ENCODE measurements at regions not wholly inside any gene's neighbourhood (a gene's known extent, or its start where the extent isn't known, plus 50 kb on each side); places are given as distances from the start of the nearest gene placed in this dataset.

GRCh38 chr4:81963763-81964020, 410.1 kb downstream of the HNRNPD start:
- peaks cover 0 to 3% (median 0%) of the 10 kb centered on the region in 4 experiments; a peak in 1 of 7 replicates for H3K4me1 ChIP-seq (replicated peaks in 1 of 4; ENCODE audit: control insufficient read depth in 3 of 4, insufficient read depth in 4 of 4, low read length in 3 of 4)
- no peaks in the 10 kb centered on the region for H3K79me1 ChIP-seq (ENCODE audit: low read depth, low read length)
- H3K36me3 ChIP-seq (ENCODE audit: control insufficient read depth in 2 of 4, insufficient read depth in 4 of 4, low read length in 3 of 4) = no peaks in the 10 kb centered on the region
- no peak overlapping the region for H2BK120ac ChIP-seq (replicated peaks; ENCODE audit: low read depth, low read length)
- H4K20me1 ChIP-seq (replicated peaks in 1 of 2; ENCODE audit: control insufficient read depth in 1 of 2, insufficient read depth in 2 of 2, low read length in 2 of 2) = no peaks in the 10 kb centered on the region
- CTCF ChIA-PET (ENCODE audit: partially characterized antibody) = interaction anchor here (1.0 to 1.6 kb wide), 5 partner anchors 14 to 305 kb away, joined by 3 read pairs; no protein-coding TSS in a partner anchor
- H3K23ac ChIP-seq (ENCODE audit: insufficient read length) = no peak overlapping the region
- H3K9ac ChIP-seq (replicated peaks in 1 of 4; ENCODE audit: extremely low read depth in 1 of 4, low read depth in 3 of 4, low read length in 3 of 4) = no peak overlapping the region
- no peak overlapping the region for H3K4me3 ChIP-seq (ENCODE audit: extremely low read depth in 1 of 4, insufficient read depth in 2 of 4, low read depth in 3 of 4, low read length in 4 of 4)
- H2BK12ac ChIP-seq (ENCODE audit: low read depth, low read length) = no peak overlapping the region
- no peaks in the 10 kb centered on the region for H3K79me2 ChIP-seq (ENCODE audit: control insufficient read depth in 1 of 2, insufficient read depth in 2 of 2, low read length in 2 of 2)
- H4K5ac ChIP-seq (ENCODE audit: insufficient read length, low read depth, low read length) = no peak overlapping the region
- H4K8ac ChIP-seq (ENCODE audit: extremely low read depth, insufficient read depth, low read length) = no peak overlapping the region
- no peaks in the 10 kb centered on the region for H3K23me2 ChIP-seq (ENCODE audit: low read depth, low read length)
- no peak overlapping the region for H3K56ac ChIP-seq (replicated peaks; ENCODE audit: insufficient read length, low read depth, low read length)
- no peak overlapping the region for H3K4ac ChIP-seq (replicated peaks; ENCODE audit: insufficient read length, low read depth, low read length)
- H3K9me3 ChIP-seq (ENCODE audit: insufficient read depth in 2 of 2, low read depth in 1 of 2, low read length in 1 of 2) = no peaks in the 10 kb centered on the region
- H2AK5ac ChIP-seq (ENCODE audit: low read depth, low read length) = no peak overlapping the region
- no peak overlapping the region for H3K14ac ChIP-seq (ENCODE audit: insufficient read length)
- H4K91ac ChIP-seq (replicated peaks; ENCODE audit: insufficient read length, low read length) = no peak overlapping the region
- POLR2A ChIA-PET (ENCODE audit: partially characterized antibody) = no interaction called here
- H3K27ac ChIP-seq (ENCODE audit: low read depth, low read length) = no peak overlapping the region
- FAIRE-seq (peak; percentile 45), DNase-seq (ENCODE audit: low read depth in 1 of 2, low spot score in 2 of 2) (no peak)
- no peak overlapping the region for H3K18ac ChIP-seq (ENCODE audit: extremely low read depth, low read length)
- no peak overlapping the region for H2BK15ac ChIP-seq (ENCODE audit: low read length)
- no peak overlapping the region for H2BK5ac ChIP-seq (ENCODE audit: low read depth, low read length)
- no peak overlapping the region for H3K4me2 ChIP-seq (ENCODE audit: insufficient read depth in 1 of 2, low read depth in 2 of 2, low read length in 2 of 2)
- no peak overlapping the region for H2BK20ac ChIP-seq (ENCODE audit: low read length)
- H3K27me3 ChIP-seq (replicated peaks in 1 of 4; ENCODE audit: control insufficient read depth in 3 of 4, extremely low read depth in 1 of 4, insufficient read depth in 3 of 4, low read length in 3 of 4) = no peaks in the 10 kb centered on the region
- no peak overlapping the region for H2AFZ ChIP-seq (ENCODE audit: low read length)
- no peak for TF ChIP-seq RXRA (IDR thresholded peaks at IDR 0.05; ENCODE audit: insufficient read depth, low read depth, low read length)
- no peak for TF ChIP-seq TAF7 (optimal IDR thresholded peaks at IDR 0.05; ENCODE audit: borderline replicate concordance, low read depth, low read length)
- TF ChIP-seq JUN (IDR thresholded peaks at IDR 0.05; ENCODE audit: low read depth, low read length) = no peak
- TF ChIP-seq ZNF274 (IDR thresholded peaks at IDR 0.05; ENCODE audit: borderline replicate concordance, extremely low read depth, low read length) = no peak

Data from H1 (cell line).